HCT116 (cell line): ENCODE measurements at regions not wholly inside any gene's neighbourhood (a gene's known extent, or its start where the extent isn't known, plus 50 kb on each side); places are given as distances from the start of the nearest gene placed in this dataset.

Experiments used
- CEBPB ChIP-seq: IDR thresholded peaks from 2 replicates; pipeline ENCODE4 v1.6.1; 2012; ENCODE audit warnings: low read depth
- EGR1 ChIP-seq: IDR thresholded peaks from 2 replicates; pipeline ENCODE4 v1.6.1; 2012; ENCODE audit warnings: low read depth
- EZH2 ChIP-seq: fragments of 200-600 bp; sonication (generic); IDR thresholded peaks from 2 replicates; pipeline ENCODE4 v1.6.1; 2017; ENCODE audit warnings: antibody characterized with exemption, mixed run types
- POLR2AphosphoS5 ChIP-seq: IDR thresholded peaks from 2 replicates; pipeline ENCODE4 v1.6.1; 2011; ENCODE audit warnings: mild to moderate bottlenecking, low read depth, low read length, moderate library complexity
- SIN3A ChIP-seq: IDR thresholded peaks from 2 replicates; pipeline ENCODE4 v1.6.1; 2012; ENCODE audit warnings: low read depth
- TCF7L2 ChIP-seq: IDR thresholded peaks from 2 replicates; pipeline ENCODE4 v1.7.0; 2011; ENCODE audit warnings: borderline replicate concordance, inconsistent platforms; ENCODE audit not compliant: insufficient read depth, insufficient read length; ENCODE audit errors: extremely low read depth
- TF ChIP-seq, protein P1 (sequence below), 3 experiments: fragments of 200-600 bp in 1 of 3; sonication (generic) in 1 of 3; IDR thresholded peaks in 2 of 3; conservative IDR thresholded peaks in 1 of 3; 2 replicates each; pipeline ENCODE4 v1.5.1; 2012 to 2017; ENCODE audit warnings: low read depth in 2 of 3, low read length in 2 of 3, antibody characterized with exemption in 1 of 3, borderline replicate concordance in 1 of 3, control low read depth in 1 of 3, mild to moderate bottlenecking in 1 of 3, mixed read lengths in 1 of 3, mixed run types in 1 of 3, moderate library complexity in 1 of 3; ENCODE audit not compliant: insufficient read depth in 1 of 3
- TF ChIP-seq, protein P2 (sequence below): IDR thresholded peaks from 2 replicates; pipeline ENCODE4 v1.6.1; 2012; ENCODE audit warnings: low read depth

DNA sequence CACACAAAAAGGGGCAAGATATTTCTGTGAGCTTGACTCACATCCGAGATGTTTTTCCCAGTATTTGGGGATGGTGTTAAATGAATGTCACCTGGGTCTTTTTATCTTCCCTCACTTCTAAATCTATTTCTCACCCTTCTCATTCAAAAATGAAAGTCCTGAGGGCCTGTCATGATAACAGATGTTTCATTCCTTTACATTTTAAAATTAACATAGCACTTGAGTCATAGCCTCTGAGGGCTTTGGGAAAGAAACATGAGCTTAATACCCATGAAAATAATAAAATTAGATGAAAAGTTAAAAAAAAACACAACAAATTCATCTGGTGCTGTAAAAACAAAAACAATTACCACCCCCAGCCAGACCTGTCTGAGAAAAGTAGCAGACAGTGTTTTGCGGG lies 226.7 kb downstream of the HNMT start:
- no peak for TF ChIP-seq TCF7L2
- TF ChIP-seq, protein P1, sequence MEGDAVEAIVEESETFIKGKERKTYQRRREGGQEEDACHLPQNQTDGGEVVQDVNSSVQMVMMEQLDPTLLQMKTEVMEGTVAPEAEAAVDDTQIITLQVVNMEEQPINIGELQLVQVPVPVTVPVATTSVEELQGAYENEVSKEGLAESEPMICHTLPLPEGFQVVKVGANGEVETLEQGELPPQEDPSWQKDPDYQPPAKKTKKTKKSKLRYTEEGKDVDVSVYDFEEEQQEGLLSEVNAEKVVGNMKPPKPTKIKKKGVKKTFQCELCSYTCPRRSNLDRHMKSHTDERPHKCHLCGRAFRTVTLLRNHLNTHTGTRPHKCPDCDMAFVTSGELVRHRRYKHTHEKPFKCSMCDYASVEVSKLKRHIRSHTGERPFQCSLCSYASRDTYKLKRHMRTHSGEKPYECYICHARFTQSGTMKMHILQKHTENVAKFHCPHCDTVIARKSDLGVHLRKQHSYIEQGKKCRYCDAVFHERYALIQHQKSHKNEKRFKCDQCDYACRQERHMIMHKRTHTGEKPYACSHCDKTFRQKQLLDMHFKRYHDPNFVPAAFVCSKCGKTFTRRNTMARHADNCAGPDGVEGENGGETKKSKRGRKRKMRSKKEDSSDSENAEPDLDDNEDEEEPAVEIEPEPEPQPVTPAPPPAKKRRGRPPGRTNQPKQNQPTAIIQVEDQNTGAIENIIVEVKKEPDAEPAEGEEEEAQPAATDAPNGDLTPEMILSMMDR (IDR thresholded peaks at IDR 0.05 in 2 of 3, conservative IDR thresholded peaks at IDR 0.05 in 1 of 3; ENCODE audit: borderline replicate concordance in 1 of 3, insufficient read depth in 1 of 3, low read depth in 2 of 3, low read length in 2 of 3) = no peak
- no peak for TF ChIP-seq SIN3A
- no peak for TF ChIP-seq POLR2AphosphoS5
- no peak for TF ChIP-seq EGR1
- TF ChIP-seq, protein P2, sequence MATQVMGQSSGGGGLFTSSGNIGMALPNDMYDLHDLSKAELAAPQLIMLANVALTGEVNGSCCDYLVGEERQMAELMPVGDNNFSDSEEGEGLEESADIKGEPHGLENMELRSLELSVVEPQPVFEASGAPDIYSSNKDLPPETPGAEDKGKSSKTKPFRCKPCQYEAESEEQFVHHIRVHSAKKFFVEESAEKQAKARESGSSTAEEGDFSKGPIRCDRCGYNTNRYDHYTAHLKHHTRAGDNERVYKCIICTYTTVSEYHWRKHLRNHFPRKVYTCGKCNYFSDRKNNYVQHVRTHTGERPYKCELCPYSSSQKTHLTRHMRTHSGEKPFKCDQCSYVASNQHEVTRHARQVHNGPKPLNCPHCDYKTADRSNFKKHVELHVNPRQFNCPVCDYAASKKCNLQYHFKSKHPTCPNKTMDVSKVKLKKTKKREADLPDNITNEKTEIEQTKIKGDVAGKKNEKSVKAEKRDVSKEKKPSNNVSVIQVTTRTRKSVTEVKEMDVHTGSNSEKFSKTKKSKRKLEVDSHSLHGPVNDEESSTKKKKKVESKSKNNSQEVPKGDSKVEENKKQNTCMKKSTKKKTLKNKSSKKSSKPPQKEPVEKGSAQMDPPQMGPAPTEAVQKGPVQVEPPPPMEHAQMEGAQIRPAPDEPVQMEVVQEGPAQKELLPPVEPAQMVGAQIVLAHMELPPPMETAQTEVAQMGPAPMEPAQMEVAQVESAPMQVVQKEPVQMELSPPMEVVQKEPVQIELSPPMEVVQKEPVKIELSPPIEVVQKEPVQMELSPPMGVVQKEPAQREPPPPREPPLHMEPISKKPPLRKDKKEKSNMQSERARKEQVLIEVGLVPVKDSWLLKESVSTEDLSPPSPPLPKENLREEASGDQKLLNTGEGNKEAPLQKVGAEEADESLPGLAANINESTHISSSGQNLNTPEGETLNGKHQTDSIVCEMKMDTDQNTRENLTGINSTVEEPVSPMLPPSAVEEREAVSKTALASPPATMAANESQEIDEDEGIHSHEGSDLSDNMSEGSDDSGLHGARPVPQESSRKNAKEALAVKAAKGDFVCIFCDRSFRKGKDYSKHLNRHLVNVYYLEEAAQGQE = no peak
- TF ChIP-seq EZH2 = no peak
- no peak for TF ChIP-seq CEBPB
